Activated T-helper 17 cell treated with anti-CD3 and anti-CD28 coated beads, Interleukin-2, amount 50 U/mL, for 72 hours (primary cell): ENCODE measurements at regions not wholly inside any gene's neighbourhood (a gene's known extent, or its start where the extent isn't known, plus 50 kb on each side); places are given as distances from the start of the nearest gene placed in this dataset.

Source experiments
- ATAC-seq: fragments of 150-1000 bp; cut with Tn5 transposase; replicated peaks from 2 replicates; pipeline ENCODE4 v1.10.0; 2021; ENCODE audit warnings: mild to moderate bottlenecking, moderate library complexity
- H3K27ac Mint-ChIP-seq: one replicate; pipeline ENCODE4 v1.8.0; 2022; ENCODE audit warnings: mixed read lengths
- H3K27me3 Mint-ChIP-seq: one replicate; pipeline ENCODE4 v1.8.0; 2022; ENCODE audit warnings: mixed read lengths
- H3K36me3 Mint-ChIP-seq: one replicate; pipeline ENCODE4 v1.8.0; 2022; ENCODE audit warnings: low read depth, mild to moderate bottlenecking, mixed read lengths
- H3K4me1 Mint-ChIP-seq: one replicate; pipeline ENCODE4 v1.8.0; 2022; ENCODE audit warnings: mixed read lengths
- H3K4me3 Mint-ChIP-seq: one replicate; pipeline ENCODE4 v1.8.0; 2022; ENCODE audit warnings: mild to moderate bottlenecking, mixed read lengths
- H3K9me3 Mint-ChIP-seq: one replicate; pipeline ENCODE4 v1.8.0; 2022; ENCODE audit warnings: mixed read lengths

GRCh38 chr15:61401903-61402698 lies 173.0 kb upstream of the RORA start:
- peaks cover 4% of the 10 kb centered on the region for H3K9me3 Mint-ChIP-seq
- peaks cover 18% of the 10 kb centered on the region for H3K27me3 Mint-ChIP-seq
- H3K36me3 Mint-ChIP-seq, result no peaks in the 10 kb centered on the region
- H3K27ac Mint-ChIP-seq, result no peak overlapping the region
- ATAC-seq, result no peak
- no peaks in the 10 kb centered on the region for H3K4me1 Mint-ChIP-seq
- H3K4me3 Mint-ChIP-seq, result no peak overlapping the region

- Mint-ChIP-seq H3K27me3 (peaks cover 16% of the 10 kb centered on the region), H3K9me3 (peaks cover 4% of the 10 kb centered on the region), H3K27ac (no peak overlapping the region), H3K36me3 (no peaks in the 10 kb centered on the region), H3K4me3 (no peak overlapping the region), H3K4me1 (no peaks in the 10 kb centered on the region)
- no peak for ATAC-seq
Measured at GRCh38 chr15:61398310-61398709, 169.2 kb upstream of the RORA start.

- H3K27ac Mint-ChIP-seq, result no peak overlapping the region
- no peak overlapping the region for H3K4me3 Mint-ChIP-seq
- ATAC-seq, result no peak
- H3K27me3 Mint-ChIP-seq, result peaks cover 18% of the 10 kb centered on the region
- no peaks in the 10 kb centered on the region for H3K36me3 Mint-ChIP-seq
- H3K4me1 Mint-ChIP-seq, result no peaks in the 10 kb centered on the region
- peaks cover 4% of the 10 kb centered on the region for H3K9me3 Mint-ChIP-seq
Measured at GRCh38 chr15:61396235-61396919, 167.3 kb upstream of the RORA start.

- Mint-ChIP-seq H3K9me3 (peaks cover 4% of the 10 kb centered on the region), H3K27ac (no peak overlapping the region), H3K4me3 (no peak overlapping the region), H3K27me3 (peaks cover 22% of the 10 kb centered on the region), H3K36me3 (no peaks in the 10 kb centered on the region), H3K4me1 (no peaks in the 10 kb centered on the region)
- ATAC-seq, result no peak
Measured at GRCh38 chr15:61393949-61394348, 164.8 kb upstream of the RORA start.

- Mint-ChIP-seq H3K4me1 (no peaks in the 10 kb centered on the region), H3K27me3 (peaks cover 22% of the 10 kb centered on the region), H3K4me3 (no peak overlapping the region), H3K27ac (no peak overlapping the region), H3K36me3 (no peaks in the 10 kb centered on the region), H3K9me3 (peaks cover 4% of the 10 kb centered on the region)
- ATAC-seq, result no peak
Measured at GRCh38 chr15:61393524-61393923, 164.4 kb upstream of the RORA start.

GRCh38 chr15:61390138-61390537 lies 161.0 kb upstream of the RORA start:
- peak; percentile 40 for ATAC-seq
- Mint-ChIP-seq H3K4me1 (no peaks in the 10 kb centered on the region), H3K4me3 (no peak overlapping the region), H3K27me3 (peaks cover 34% of the 10 kb centered on the region), H3K36me3 (no peaks in the 10 kb centered on the region), H3K9me3 (no peaks in the 10 kb centered on the region), H3K27ac (no peak overlapping the region)

- Mint-ChIP-seq H3K9me3 (no peaks in the 10 kb centered on the region), H3K27ac (no peak overlapping the region), H3K4me1 (no peaks in the 10 kb centered on the region), H3K36me3 (no peaks in the 10 kb centered on the region), H3K27me3 (peaks cover 38% of the 10 kb centered on the region), H3K4me3 (no peak overlapping the region)
- ATAC-seq, result no peak
Measured at GRCh38 chr15:61389334-61390028, 160.4 kb upstream of the RORA start.

- no peak for ATAC-seq
- Mint-ChIP-seq H3K27ac (no peak overlapping the region), H3K4me3 (no peak overlapping the region), H3K36me3 (no peaks in the 10 kb centered on the region), H3K27me3 (peaks cover 36% of the 10 kb centered on the region), H3K9me3 (no peaks in the 10 kb centered on the region), H3K4me1 (no peaks in the 10 kb centered on the region)
Measured at GRCh38 chr15:61387675-61388074, 158.6 kb upstream of the RORA start.

- no peaks in the 10 kb centered on the region for H3K9me3 Mint-ChIP-seq
- no peak overlapping the region for H3K4me3 Mint-ChIP-seq
- H3K27ac Mint-ChIP-seq, result no peak overlapping the region
- no peaks in the 10 kb centered on the region for H3K4me1 Mint-ChIP-seq
- H3K36me3 Mint-ChIP-seq, result no peaks in the 10 kb centered on the region
- H3K27me3 Mint-ChIP-seq, result peaks cover 30% of the 10 kb centered on the region
- no peak for ATAC-seq
Measured at GRCh38 chr15:61383421-61383820, 154.3 kb upstream of the RORA start.

- peaks cover 30% of the 10 kb centered on the region for H3K27me3 Mint-ChIP-seq
- no peaks in the 10 kb centered on the region for H3K9me3 Mint-ChIP-seq
- H3K36me3 Mint-ChIP-seq, result no peaks in the 10 kb centered on the region
- no peak overlapping the region for H3K4me3 Mint-ChIP-seq
- no peak for ATAC-seq
- H3K27ac Mint-ChIP-seq, result no peak overlapping the region
- H3K4me1 Mint-ChIP-seq, result no peaks in the 10 kb centered on the region
Measured at GRCh38 chr15:61382927-61383326, 153.8 kb upstream of the RORA start.

GRCh38 chr15:61381501-61381900 lies 152.4 kb upstream of the RORA start:
- Mint-ChIP-seq H3K27me3 (peaks cover 26% of the 10 kb centered on the region), H3K27ac (no peak overlapping the region), H3K36me3 (no peaks in the 10 kb centered on the region)

GRCh38 chr15:61380270-61380669 lies 151.2 kb upstream of the RORA start:
- H3K4me1 Mint-ChIP-seq, result no peaks in the 10 kb centered on the region
- no peaks in the 10 kb centered on the region for H3K36me3 Mint-ChIP-seq
- H3K27ac Mint-ChIP-seq, result no peak overlapping the region
- peaks cover 20% of the 10 kb centered on the region for H3K27me3 Mint-ChIP-seq
- ATAC-seq, result no peak
- H3K9me3 Mint-ChIP-seq, result no peaks in the 10 kb centered on the region
- no peak overlapping the region for H3K4me3 Mint-ChIP-seq

More at GRCh38 chr15:61381501-61381900, 152.4 kb upstream of the RORA start:
- ATAC-seq, result no peak
- no peaks in the 10 kb centered on the region for H3K4me1 Mint-ChIP-seq
- H3K4me3 Mint-ChIP-seq, result no peak overlapping the region
- no peaks in the 10 kb centered on the region for H3K9me3 Mint-ChIP-seq

GRCh38 chr15:61379005-61379404 lies 149.9 kb upstream of the RORA start:
- no peak overlapping the region for H3K27ac Mint-ChIP-seq
- no peaks in the 10 kb centered on the region for H3K4me1 Mint-ChIP-seq
- no peak for ATAC-seq
- no peaks in the 10 kb centered on the region for H3K36me3 Mint-ChIP-seq
- no peak overlapping the region for H3K4me3 Mint-ChIP-seq
- peaks cover 11% of the 10 kb centered on the region for H3K27me3 Mint-ChIP-seq
- no peaks in the 10 kb centered on the region for H3K9me3 Mint-ChIP-seq

- no peaks in the 10 kb centered on the region for H3K36me3 Mint-ChIP-seq
- no peak overlapping the region for H3K4me3 Mint-ChIP-seq
- H3K27ac Mint-ChIP-seq, result no peak overlapping the region
- no peaks in the 10 kb centered on the region for H3K9me3 Mint-ChIP-seq
- no peaks in the 10 kb centered on the region for H3K4me1 Mint-ChIP-seq
- peaks cover 16% of the 10 kb centered on the region for H3K27me3 Mint-ChIP-seq
- ATAC-seq, result no peak
Measured at GRCh38 chr15:61376961-61377360, 147.9 kb upstream of the RORA start.

GRCh38 chr15:61376516-61376915 lies 147.4 kb upstream of the RORA start:
- Mint-ChIP-seq H3K9me3 (no peaks in the 10 kb centered on the region), H3K36me3 (no peaks in the 10 kb centered on the region), H3K27me3 (peaks cover 16% of the 10 kb centered on the region), H3K4me1 (no peaks in the 10 kb centered on the region), H3K4me3 (no peak overlapping the region), H3K27ac (no peak overlapping the region)
- ATAC-seq, result no peak
